GM21825 (cell line): ENCODE measurements at regions not wholly inside any gene's neighbourhood (a gene's known extent, or its start where the extent isn't known, plus 50 kb on each side); places are given as distances from the start of the nearest gene placed in this dataset.
"Not testable (repeated sequence)": the region's sequence is repeated elsewhere in the genome, so short reads cannot be mapped to it uniquely, and the experiment has no call there.

ENCODE experiments used
- ATAC-seq: cut with Tn5 transposase; IDR thresholded peaks from one replicate; pipeline ENCODE4 v1.9.1; 2021; ENCODE audit warnings: mild to moderate bottlenecking, moderate library complexity; ENCODE audit not compliant: unreplicated experiment

DNA sequence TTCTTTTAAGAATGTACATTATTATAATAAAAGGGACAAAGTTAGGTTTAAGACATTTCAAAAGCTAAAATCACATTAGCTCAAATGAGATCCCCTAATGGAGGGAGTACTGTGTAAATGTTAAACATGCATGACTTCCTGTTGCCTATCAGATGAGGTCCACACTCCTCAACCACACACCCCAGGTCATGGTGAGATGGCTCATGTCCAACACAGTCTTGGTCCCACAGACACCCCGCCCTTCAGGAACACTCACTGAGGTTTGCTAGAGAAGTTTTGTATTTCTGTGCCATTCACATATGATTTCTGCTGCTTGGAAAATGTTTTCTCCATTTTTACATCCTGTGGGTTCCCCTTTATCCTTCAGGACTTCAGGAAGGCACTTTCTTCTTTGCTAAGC, 491.0 kb downstream of the SOX11 start:
- ATAC-seq, result no peak

DNA sequence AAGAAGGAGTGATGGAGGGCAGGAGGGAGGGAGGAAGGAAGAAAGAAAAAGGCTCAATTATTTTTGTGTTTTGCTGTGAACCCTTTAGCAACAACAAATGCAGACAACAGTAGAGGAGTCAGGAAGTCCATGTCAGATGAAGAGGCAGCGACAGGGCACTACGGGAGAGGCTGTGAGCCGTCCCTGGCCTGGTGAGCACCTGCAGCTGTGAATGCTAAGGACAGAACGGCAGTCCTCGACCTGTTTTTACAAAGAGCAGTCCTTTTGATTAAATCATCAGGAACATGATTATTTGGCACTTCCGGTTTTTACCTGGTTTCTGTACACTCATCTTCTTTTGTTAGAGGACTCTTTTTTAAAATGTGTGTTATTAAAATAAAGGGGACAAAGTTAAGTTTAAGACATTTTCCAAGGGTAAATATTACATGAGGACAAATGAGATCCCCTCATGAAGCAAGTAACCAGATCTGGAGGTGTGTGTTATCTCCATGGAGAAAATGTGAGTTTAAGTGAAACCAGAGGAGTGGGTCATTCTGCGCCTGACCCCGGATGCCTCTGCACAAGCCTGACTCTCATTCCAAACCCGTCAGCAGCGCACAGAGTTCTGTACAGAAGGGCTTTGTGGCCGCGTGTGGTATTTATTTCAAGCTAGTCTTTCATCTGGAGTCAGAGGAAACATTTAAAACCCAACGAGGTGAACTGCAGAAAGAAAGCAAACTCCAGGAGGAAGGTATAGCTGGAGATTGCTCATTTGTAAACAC, 492.5 kb downstream of the SOX11 start:
- no peak for ATAC-seq

DNA sequence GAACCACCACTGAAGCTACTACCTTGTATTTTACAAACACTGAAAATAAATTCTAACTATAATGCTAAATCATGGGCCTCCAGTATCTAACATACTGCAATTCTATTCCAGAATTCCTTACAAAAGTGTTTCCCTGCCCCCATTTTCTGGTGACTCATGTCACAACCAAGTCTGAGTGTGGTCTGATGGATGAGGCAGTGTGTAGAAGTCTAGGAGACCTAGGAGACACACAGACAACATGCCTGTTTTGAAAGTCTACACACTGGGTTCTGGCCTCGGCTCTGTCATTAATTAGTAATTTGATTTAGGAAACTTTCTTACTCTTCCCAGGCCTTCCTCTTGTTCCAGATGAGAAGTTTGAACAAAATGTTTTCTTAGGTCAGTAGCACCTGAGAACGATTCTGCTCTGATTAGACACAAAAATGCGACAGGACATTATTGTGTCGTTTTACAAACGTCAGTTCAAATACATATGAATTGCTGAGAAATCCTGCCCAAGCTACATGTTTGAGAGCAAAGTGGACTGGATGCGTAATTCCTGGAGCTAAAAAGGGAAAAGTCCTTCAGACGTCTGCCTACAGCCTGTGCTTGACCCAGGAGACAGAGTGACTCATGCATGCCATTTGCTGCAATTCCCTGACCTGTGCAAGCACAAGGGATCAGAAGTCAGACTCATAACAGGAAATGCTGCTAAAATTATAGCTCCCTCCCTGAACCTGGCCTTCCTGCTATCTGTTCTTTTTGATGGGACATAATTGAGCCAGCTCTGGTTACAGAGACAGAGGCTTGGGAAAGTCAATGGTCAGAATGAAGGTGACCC, 494.4 kb downstream of the SOX11 start:
- ATAC-seq, result no peak

DNA sequence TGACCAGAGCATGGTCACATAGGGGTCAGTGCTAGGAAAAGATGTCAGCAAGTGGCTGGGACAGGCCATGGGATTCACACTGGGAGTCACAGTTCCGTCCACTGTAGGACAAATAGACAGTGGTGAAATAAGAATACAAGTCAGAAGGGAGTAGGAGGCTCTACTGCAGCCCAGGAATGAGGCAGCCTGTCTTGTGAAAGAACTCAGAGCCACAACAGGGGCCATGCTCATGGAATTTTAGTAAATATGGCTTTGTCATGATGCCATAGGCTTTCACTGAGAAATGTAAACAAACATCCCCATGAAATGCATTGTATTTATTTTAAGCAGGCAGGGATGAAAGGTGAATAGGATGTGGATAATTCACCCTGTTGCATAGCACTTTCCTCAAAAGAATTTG, 504.3 kb downstream of the SOX11 start:
- no peak for ATAC-seq

DNA sequence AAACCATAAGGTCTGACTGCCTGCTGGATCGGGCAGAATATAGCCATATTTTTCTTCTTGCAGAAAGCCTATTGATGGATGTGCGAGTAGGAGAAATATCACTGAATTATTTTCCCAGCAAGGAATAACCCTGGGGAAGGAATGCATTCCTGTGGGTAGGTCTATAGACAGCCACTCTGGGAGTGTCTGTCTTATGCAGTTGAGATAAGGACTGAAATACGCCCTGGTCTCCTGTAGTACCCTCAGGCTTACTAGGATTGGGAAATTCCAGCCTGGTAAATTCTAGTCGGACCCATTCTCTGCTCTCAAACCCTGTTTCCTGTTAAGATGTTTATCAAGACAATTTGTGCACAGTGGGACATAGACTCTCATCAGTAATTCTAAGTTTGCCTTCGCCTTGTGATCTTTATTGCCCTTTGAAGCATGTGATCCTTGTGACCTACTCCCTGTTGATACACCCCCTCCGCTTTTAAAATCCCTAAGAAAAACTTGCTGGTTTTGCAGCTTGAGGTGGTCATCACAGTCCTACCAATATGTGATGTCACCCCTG, 506.3 kb downstream of the SOX11 start:
- not testable (repeated sequence) for ATAC-seq

DNA sequence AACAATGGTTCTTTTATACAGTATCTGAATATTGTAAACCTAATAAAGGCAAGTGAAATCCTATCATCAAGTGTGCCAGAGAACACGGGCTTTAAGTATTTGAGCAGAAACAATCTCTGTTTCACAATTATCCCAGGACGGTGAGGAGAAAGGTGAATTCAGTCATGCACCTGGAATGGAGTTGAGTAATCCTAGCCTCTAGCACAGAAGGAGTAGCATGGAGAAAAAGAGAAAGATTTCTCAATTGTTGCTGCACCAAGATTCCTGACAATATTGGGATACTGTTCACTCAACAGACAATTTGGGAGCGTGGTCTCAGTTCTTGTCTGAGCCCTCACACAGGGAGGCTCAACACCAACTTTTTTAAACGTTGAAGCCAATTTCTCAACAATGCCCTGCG, 510.6 kb downstream of the SOX11 start:
- ATAC-seq, result no peak

DNA sequence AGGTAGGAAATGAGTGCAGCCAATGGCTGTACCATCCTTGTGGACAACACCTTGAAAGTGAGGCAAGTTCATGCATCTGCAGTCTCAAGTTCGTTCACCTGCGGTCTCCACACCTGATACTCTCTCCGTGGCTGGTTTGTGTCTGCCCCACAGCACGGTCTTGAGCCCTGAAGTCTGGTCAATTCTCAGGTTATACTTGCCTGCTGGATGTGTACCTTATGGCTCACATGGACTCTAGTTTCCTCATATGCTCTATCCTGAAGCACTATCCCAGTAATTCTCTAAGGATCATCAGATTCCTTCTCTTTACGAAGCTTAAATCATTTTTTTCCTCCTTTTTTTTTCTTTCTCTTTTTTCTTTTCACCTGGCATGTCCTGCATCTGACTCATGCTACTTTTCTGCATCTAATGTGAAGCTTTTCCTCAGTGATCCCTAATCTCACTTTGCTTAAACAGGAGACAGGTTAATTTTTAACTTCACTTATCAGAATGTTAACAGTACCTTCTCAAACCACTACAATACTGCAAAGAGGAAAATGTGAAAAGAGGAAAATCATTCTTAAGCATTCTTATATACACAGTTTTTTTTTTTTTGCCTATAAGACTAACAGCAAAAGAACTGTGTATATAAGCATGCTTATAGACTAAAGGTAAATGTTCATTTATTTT, 511.2 kb downstream of the SOX11 start:
- ATAC-seq, result no peak

DNA sequence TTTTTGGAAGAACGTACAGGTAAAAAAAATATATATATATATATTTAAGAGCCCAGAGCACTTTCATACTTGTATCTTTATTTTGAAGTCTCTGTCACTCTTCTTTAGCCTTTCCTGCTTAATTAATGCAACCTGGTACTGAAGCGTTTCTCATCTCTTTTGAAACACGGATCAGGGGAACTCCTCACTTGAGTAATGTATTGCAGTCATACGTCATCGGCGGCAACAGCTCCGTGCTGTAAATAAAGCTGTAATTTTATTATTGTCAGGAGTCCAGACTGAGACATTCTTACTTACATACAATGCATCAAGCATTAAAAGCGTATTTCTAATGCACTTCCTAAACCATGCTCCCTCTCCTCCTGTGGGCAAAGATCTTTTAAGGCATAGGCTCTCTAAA, 514.7 kb downstream of the SOX11 start:
- no peak for ATAC-seq

DNA sequence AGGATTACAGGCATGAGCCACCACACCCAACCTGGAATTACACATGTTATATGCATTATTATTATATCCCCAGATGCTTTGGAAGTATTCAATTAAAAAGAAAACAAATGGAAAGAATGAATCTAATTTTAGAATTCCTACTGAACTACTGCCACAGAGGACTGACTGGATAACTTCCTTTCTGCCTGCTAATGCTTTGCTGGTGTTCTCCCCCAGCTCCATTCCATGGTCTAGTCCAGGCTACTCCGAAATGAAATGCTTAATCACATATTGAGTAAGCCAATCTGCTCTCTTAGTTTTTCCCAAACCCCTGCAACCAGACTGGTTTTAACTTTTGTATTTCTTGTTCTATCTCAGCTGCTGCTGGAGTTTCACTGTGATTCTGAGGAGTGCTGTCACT, 519.1 kb downstream of the SOX11 start:
- ATAC-seq, result no peak

DNA sequence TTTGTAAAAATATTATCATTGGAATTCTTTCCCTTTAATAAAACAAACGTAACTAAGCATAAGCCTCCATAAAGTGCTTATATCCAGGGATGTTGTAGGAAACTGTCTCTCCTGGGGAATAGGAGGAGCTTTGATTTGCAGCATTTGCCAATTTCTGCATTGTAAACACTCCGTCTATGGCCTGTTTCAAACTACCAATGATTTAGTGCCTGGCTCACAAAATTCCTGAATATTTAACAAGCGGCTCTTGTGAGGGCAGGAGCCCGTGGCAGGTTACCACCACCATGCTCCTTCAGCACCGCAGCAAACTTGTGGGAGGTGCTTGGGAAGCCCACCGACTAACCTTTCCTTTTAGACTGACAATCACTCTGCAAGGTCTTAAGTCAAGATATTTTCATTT, 520.3 kb downstream of the SOX11 start:
- no peak for ATAC-seq

DNA sequence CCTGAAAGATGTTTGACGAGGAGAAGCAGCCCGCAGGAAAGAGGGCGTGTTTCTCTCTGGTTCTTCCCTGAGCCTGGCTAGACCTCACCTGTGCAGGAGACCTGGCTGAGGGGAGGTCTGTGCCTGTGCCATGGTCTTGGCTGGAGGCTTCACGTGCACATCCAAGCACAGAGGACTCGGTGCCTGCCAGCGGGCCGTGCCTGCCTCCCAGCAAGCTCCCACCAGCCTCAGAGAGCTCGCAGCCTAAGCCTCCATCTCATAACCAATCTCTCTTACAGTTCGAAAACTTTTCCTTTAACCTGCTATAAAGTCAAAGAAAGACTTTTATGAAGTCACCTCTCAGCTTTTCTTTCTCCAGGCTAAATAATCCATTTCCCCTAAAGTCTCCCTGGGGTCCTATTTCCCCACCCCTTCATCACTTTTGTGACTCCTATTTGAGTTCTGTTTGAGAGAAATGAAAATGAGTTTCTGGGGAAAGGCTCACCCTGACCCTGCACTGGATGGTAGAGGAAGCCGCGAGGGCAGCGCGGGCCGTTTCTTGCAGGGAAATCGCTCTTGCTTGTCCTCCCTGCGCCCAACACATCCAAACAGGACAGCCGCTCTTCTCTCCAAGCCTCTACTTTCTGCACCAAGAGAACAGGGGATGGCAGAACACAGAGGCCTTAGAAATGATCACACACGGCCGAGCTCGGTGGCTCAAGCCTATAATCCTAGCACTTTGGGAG, 521.0 kb downstream of the SOX11 start:
- no peak for ATAC-seq

DNA sequence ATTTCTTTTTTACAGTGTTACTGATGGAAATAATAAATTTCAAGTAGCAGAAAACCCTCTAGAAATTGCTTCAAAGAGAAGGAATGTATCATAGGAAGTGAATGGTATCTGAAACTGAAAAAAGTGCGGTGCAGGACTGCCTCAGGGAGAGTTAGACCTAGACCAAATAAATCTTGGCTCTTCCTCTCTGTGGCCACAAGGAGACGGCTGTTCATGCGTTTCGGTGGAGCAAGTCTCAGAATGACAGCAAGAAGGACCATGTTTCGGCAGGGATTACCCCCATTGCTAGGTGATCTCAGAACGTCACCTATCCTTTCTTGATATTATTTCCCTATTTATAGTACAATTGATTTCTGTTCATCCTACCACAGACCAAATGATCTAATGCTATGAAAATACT, 522.3 kb downstream of the SOX11 start:
- ATAC-seq, result no peak

DNA sequence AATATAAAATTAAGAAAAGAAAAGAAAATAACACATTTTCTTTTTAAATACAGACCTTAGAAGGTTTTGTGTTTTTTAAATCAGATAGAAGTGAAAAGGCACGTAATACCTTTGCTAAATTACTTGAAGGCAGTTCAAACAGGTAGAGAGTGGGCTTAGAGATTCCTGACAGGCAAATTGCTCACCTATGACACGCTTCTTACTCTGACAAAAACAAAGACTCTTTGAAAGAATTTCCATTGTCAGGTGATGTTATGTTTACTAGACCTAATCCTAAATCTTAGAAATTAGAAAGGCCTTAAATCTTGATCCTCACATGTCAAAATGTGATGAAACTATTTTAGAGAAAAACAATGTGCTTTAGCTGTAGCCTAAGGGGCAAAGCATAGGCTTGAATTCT, 522.9 kb downstream of the SOX11 start:
- no peak for ATAC-seq

DNA sequence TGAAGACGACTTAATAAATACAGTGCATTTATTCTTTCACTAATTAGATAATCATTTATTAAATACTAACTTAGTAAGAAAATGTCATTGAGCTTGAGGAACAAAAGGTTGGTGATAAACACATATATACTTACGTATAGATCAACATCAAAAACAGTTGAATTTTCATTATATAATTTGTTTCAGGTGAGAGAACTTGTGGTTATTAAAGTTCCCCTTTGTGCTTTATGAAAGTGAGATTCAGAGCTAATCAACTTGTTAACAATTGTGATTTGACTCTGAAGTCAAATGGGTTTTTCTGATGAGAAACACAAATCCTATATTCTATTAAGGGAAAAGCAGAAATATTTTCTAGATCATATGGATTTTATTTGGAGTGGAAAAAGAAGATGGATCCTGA, 524.0 kb downstream of the SOX11 start:
- ATAC-seq, result no peak

DNA sequence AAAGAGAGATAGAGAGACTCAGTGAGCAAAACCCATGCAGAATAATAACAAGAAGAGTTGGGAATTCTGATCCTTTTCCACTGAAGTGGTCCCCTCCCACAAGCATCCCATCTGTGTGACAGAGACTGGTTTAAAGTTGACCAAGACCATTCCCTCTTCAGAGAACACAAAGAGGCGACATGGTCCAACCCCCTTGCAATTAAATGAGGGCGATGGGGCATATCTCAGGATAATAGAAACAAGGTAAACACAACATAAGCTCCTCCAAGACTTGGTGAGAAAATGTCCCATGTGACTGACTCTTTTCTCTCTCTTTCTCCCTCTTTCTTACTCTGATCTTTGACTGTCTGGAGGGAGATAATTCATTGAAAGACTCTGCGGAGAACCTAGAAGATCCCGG, 526.7 kb downstream of the SOX11 start:
- ATAC-seq, result no peak

DNA sequence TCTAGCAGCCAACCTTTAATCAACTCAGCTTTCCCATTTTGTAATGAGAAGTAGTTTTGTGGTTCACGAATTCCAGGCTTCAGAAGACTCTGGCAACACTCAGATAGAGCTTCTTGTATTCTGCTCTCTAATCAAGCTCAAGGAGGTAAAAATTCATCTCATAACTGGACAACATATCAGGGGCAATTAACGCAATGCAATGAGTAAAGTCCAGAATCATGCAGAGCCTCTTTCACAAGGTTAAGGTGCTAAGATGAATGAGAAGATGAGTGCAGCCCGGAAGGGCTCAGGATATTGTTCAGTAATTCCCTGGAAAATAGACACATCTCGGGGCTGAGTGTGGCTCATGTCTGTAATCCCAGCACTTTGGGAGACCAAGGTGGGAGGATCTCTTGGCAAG, 527.7 kb downstream of the SOX11 start:
- no peak for ATAC-seq

DNA sequence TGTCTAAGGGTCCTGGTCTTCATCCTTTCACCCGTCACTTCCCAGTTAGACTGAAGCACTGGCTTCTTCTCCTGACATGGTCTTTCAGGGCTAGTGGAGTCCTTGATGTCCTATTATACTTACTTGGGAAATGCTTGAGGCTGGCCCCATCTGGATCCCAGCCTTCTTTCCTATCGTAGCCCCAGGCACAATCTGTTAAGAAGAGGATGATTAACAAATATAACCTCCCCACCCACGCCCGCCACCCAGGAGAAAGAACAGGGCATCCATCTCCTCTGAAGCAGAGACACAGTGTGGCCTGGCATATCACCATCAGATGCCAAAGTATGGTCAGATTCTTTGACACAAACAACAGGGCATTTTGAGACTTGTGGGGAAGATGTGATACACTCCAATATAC, 530.1 kb downstream of the SOX11 start:
- ATAC-seq, result no peak

DNA sequence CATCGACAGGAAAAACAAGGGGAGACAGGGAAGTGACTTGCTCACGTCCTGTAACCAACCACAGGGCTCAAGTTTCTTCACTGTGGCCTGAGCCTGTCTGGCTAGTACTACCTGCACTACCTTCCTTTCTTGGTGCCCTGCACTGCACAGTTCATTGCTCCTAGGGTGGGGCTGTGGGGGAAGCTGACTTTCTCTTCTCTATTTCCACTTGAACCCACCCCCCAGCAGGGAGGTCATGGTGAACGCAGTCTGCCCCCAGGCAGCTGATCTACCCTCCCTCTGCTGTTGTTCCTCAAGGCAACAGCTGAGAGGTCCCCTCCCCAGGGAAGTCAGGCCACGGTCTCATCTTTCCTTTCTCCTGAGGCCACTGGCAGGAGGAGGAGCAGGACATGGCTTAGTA, 532.1 kb downstream of the SOX11 start:
- peak; percentile 82 for ATAC-seq

DNA sequence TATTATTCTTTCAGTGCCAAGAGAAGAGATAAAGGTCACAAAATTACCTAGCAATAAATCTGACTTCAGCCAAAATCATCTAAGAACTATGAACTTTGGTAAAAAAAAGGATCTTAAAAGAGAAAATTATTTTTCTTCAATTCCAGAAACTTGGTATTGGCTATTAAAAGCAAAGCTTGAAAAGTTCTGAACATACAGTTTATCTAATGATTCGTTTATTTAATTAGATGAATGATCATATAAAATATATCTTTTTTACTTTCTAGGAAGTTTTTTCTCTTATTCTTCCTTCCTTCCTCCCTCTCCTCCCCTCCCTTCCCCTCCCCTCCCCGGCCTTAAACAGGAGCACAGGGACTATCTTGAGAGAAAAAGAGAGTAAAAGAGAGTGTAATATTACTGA, 536.1 kb downstream of the SOX11 start:
- ATAC-seq, result no peak

DNA sequence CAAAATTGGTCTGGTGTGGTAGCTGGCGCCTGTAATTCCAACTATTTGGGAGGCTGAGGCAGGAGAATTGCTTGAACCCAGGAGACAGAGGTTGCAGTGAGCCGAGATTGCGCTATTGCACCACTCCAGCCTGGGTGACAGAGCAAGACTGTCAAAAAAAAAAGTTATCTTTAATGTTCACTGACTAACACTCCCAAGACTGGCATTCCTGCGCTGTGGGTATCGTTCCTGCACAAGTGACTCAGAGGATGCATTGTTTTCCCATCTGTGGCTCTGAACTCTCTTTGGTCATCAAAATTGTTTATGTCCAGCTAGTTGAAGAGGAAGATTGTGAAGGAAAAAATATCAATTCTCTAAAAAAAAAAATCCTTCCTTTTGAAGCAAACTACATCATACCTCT, 539.0 kb downstream of the SOX11 start:
- ATAC-seq, result no peak

DNA sequence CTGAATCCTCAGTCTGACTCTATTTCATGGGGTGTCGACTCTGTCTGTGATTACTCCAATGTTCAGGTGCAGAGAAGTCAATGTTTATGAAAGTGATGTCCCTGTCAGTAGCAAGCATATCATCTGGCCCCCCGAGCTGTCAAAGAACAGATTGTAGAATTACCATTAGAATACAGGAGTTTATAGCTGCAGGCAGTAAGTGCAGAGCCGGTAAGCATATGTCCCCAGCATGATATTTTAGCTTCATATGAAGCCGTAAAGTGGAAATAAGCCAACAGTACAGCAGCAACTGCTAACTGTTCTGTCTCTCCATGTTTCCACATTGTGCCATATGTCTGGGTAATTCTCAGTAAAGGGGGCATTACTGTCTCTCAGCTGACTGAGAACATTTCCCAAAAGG, 541.8 kb downstream of the SOX11 start:
- no peak for ATAC-seq
